Mesendoderm (in vitro differentiated cells): ENCODE measurements at regions not wholly inside any gene's neighbourhood (a gene's known extent, or its start where the extent isn't known, plus 50 kb on each side); places are given as distances from the start of the nearest gene placed in this dataset.

ENCODE experiments used
- DNase-seq: peaks from one replicate; pipeline ENCODE4 v3.0.0; 2013
- H2AK5ac ChIP-seq: 2 replicates; pipeline ENCODE4 v1.6.1; 2013; ENCODE audit warnings: low read length, inconsistent platforms
- H2BK120ac ChIP-seq: 2 replicates; pipeline ENCODE4 v1.6.1; 2013; ENCODE audit warnings: low read depth, mild to moderate bottlenecking, low read length, moderate library complexity, mixed read lengths
- H2BK15ac ChIP-seq: replicated peaks from 2 replicates; pipeline ENCODE4 v1.6.1; 2013; ENCODE audit warnings: low read depth, mild to moderate bottlenecking, moderate library complexity
- H2BK5ac ChIP-seq: 2 replicates; pipeline ENCODE4 v1.6.1; 2013; ENCODE audit warnings: low read length, inconsistent platforms
- H3K18ac ChIP-seq: 2 replicates; pipeline ENCODE4 v1.6.1; 2013; ENCODE audit warnings: mild to moderate bottlenecking, low read length, mixed read lengths
- H3K23ac ChIP-seq: one replicate; pipeline ENCODE4 v1.6.1; 2013; ENCODE audit warnings: low read length
- H3K27ac ChIP-seq: 2 replicates; pipeline ENCODE4 v1.5.1; 2013; ENCODE audit warnings: low read depth, mild to moderate bottlenecking, inconsistent platforms, low read length, moderate library complexity
- H3K27me3 ChIP-seq: 2 replicates; pipeline ENCODE4 v1.6.1; 2013; ENCODE audit warnings: low read length, control low read depth, mild to moderate bottlenecking, inconsistent platforms; ENCODE audit not compliant: insufficient read depth, poor library complexity
- H3K36me3 ChIP-seq: 2 replicates; pipeline ENCODE4 v1.6.1; 2013; ENCODE audit warnings: low read length, inconsistent platforms; ENCODE audit not compliant: control insufficient read depth, insufficient read depth
- H3K4ac ChIP-seq: one replicate; pipeline ENCODE4 v1.6.1; 2013; ENCODE audit warnings: low read depth, mild to moderate bottlenecking, low read length, moderate library complexity
- H3K4me1 ChIP-seq: 2 replicates; pipeline ENCODE4 v1.6.1; 2013; ENCODE audit warnings: low read depth, low read length, inconsistent platforms; ENCODE audit not compliant: control insufficient read depth
- H3K4me2 ChIP-seq: 2 replicates; pipeline ENCODE4 v1.6.1; 2013; ENCODE audit warnings: low read length
- H3K4me3 ChIP-seq: 2 replicates; pipeline ENCODE4 v1.5.1; 2013; ENCODE audit warnings: mild to moderate bottlenecking, low read length
- H3K56ac ChIP-seq: one replicate; pipeline ENCODE4 v1.6.1; 2013; ENCODE audit warnings: low read length
- H3K79me1 ChIP-seq: 2 replicates; pipeline ENCODE4 v1.6.1; 2013; ENCODE audit warnings: low read length, inconsistent platforms
- H3K79me2 ChIP-seq: 2 replicates; pipeline ENCODE4 v1.6.1; 2013; ENCODE audit warnings: mild to moderate bottlenecking, low read length; ENCODE audit not compliant: control insufficient read depth, insufficient read depth
- H3K9ac ChIP-seq: 2 replicates; pipeline ENCODE4 v1.6.1; 2013; ENCODE audit warnings: low read length, inconsistent platforms
- H4K5ac ChIP-seq: one replicate; pipeline ENCODE4 v1.6.1; 2013; ENCODE audit warnings: low read length
- H4K8ac ChIP-seq: one replicate; pipeline ENCODE4 v1.6.1; 2013; ENCODE audit warnings: low read depth, mild to moderate bottlenecking, control low read depth, low read length, moderate library complexity
- WGBS: extraction: QIAGEN DNeasy Blood & Tissue Kit; methylation state at CpG from one replicate; pipeline ENCODE4 v1.1.7; 2013; ENCODE audit warnings: low lambda C conversion rate, missing lambda C conversion rate; ENCODE audit not compliant: insufficient coverage; ENCODE audit errors: extremely low coverage; 5-methylcytosine and 5-hydroxymethylcytosine counted together

GRCh38 chr12:5254703-5255102, 177.2 kb upstream of the NTF3 start:
- H3K4ac ChIP-seq: no peak overlapping the region
- no peaks in the 10 kb centered on the region for H3K4me1 ChIP-seq
- H3K36me3 ChIP-seq: no peaks in the 10 kb centered on the region
- no peaks in the 10 kb centered on the region for H3K79me1 ChIP-seq
- no peak overlapping the region for H2BK15ac ChIP-seq
- no peak overlapping the region for H2BK5ac ChIP-seq
- no peak overlapping the region for H3K18ac ChIP-seq
- H3K27me3 ChIP-seq: no peaks in the 10 kb centered on the region
- H3K9ac ChIP-seq: no peak overlapping the region
- no peak overlapping the region for H3K56ac ChIP-seq
- no peak overlapping the region for H2AK5ac ChIP-seq
- no peak overlapping the region for H4K5ac ChIP-seq
- H4K8ac ChIP-seq: no peak overlapping the region
- no peak overlapping the region for H3K4me2 ChIP-seq
- H3K27ac ChIP-seq: no peak overlapping the region
- H3K79me2 ChIP-seq: no peaks in the 10 kb centered on the region
- no CpG with 5 or more reads among the region's 4 CpGs for WGBS
- no peak overlapping the region for H3K23ac ChIP-seq
- H3K4me3 ChIP-seq: no peak overlapping the region
- no peak overlapping the region for H2BK120ac ChIP-seq
- DNase-seq: no peak

GRCh38 chr12:5257763-5258495, 174.0 kb upstream of the NTF3 start:
- H2BK15ac ChIP-seq: no peak overlapping the region
- H2BK5ac ChIP-seq: no peak overlapping the region
- H3K4me2 ChIP-seq: no peak overlapping the region
- no peak overlapping the region for H4K8ac ChIP-seq
- H2AK5ac ChIP-seq: no peak overlapping the region
- no peaks in the 10 kb centered on the region for H3K4me1 ChIP-seq
- H3K27me3 ChIP-seq: no peaks in the 10 kb centered on the region
- H3K36me3 ChIP-seq: no peaks in the 10 kb centered on the region
- H2BK120ac ChIP-seq: no peak overlapping the region
- H4K5ac ChIP-seq: no peak overlapping the region
- H3K23ac ChIP-seq: no peak overlapping the region
- no peak overlapping the region for H3K18ac ChIP-seq
- no peaks in the 10 kb centered on the region for H3K79me2 ChIP-seq
- no peaks in the 10 kb centered on the region for H3K79me1 ChIP-seq
- H3K4ac ChIP-seq: no peak overlapping the region
- H3K4me3 ChIP-seq: no peak overlapping the region
- H3K27ac ChIP-seq: no peak overlapping the region
- no CpG with 5 or more reads among the region's 2 CpGs for WGBS
- no peak overlapping the region for H3K56ac ChIP-seq
- DNase-seq: no peak
- no peak overlapping the region for H3K9ac ChIP-seq

- no peak overlapping the region for H3K56ac ChIP-seq
- H2BK120ac ChIP-seq: no peak overlapping the region
- no peaks in the 10 kb centered on the region for H3K79me2 ChIP-seq
- no peaks in the 10 kb centered on the region for H3K36me3 ChIP-seq
- no peak overlapping the region for H2BK5ac ChIP-seq
- no peak overlapping the region for H2AK5ac ChIP-seq
- no peak overlapping the region for H4K5ac ChIP-seq
- no peak overlapping the region for H3K23ac ChIP-seq
- no peak overlapping the region for H3K18ac ChIP-seq
- H2BK15ac ChIP-seq: no peak overlapping the region
- H3K27me3 ChIP-seq: no peaks in the 10 kb centered on the region
- no peak for DNase-seq
- H3K27ac ChIP-seq: no peak overlapping the region
- no peak overlapping the region for H3K4me2 ChIP-seq
- H3K4me1 ChIP-seq: no peaks in the 10 kb centered on the region
- no peak overlapping the region for H4K8ac ChIP-seq
- H3K4ac ChIP-seq: no peak overlapping the region
- H3K9ac ChIP-seq: no peak overlapping the region
- WGBS: no CpG with 5 or more reads among the region's 3 CpGs
- H3K4me3 ChIP-seq: no peak overlapping the region
- no peaks in the 10 kb centered on the region for H3K79me1 ChIP-seq
These were observed 173.4 kb upstream of the NTF3 start for GRCh38 chr12:5258498-5258897.

GRCh38 chr12:5258926-5259325, 173.0 kb upstream of the NTF3 start:
- H3K4me2 ChIP-seq: no peak overlapping the region
- H3K27ac ChIP-seq: no peak overlapping the region
- no peak overlapping the region for H2BK15ac ChIP-seq
- H4K5ac ChIP-seq: no peak overlapping the region
- no peak overlapping the region for H2AK5ac ChIP-seq
- no peaks in the 10 kb centered on the region for H3K36me3 ChIP-seq
- H3K4me1 ChIP-seq: no peaks in the 10 kb centered on the region
- H3K23ac ChIP-seq: no peak overlapping the region
- no CpG with 5 or more reads among the region's 6 CpGs for WGBS
- H2BK5ac ChIP-seq: no peak overlapping the region
- H3K18ac ChIP-seq: no peak overlapping the region
- no peak overlapping the region for H4K8ac ChIP-seq
- no peak overlapping the region for H3K56ac ChIP-seq
- H3K79me1 ChIP-seq: no peaks in the 10 kb centered on the region
- no peak for DNase-seq
- H3K9ac ChIP-seq: no peak overlapping the region
- H3K4me3 ChIP-seq: no peak overlapping the region
- no peak overlapping the region for H2BK120ac ChIP-seq
- no peaks in the 10 kb centered on the region for H3K79me2 ChIP-seq
- no peak overlapping the region for H3K4ac ChIP-seq
- no peaks in the 10 kb centered on the region for H3K27me3 ChIP-seq

GRCh38 chr12:5259523-5259922, 172.4 kb upstream of the NTF3 start:
- Histone ChIP-seq H3K4ac (no peak overlapping the region), H2BK120ac (no peak overlapping the region), H2AK5ac (no peak overlapping the region), H4K5ac (no peak overlapping the region), H3K27me3 (no peaks in the 10 kb centered on the region), H3K9ac (no peak overlapping the region), H2BK15ac (no peak overlapping the region), H2BK5ac (no peak overlapping the region), H3K23ac (no peak overlapping the region), H3K56ac (no peak overlapping the region), H3K79me2 (no peaks in the 10 kb centered on the region), H3K27ac (no peak overlapping the region), H3K4me3 (no peak overlapping the region), H3K36me3 (no peaks in the 10 kb centered on the region), H3K79me1 (no peaks in the 10 kb centered on the region), H4K8ac (no peak overlapping the region), H3K4me1 (no peaks in the 10 kb centered on the region), H3K4me2 (no peak overlapping the region), H3K18ac (no peak overlapping the region)
- no CpG with 5 or more reads among the region's 4 CpGs for WGBS
- DNase-seq: no peak

GRCh38 chr12:5260086-5260485, 171.8 kb upstream of the NTF3 start:
- Histone ChIP-seq H2BK15ac (no peak overlapping the region), H3K4ac (no peak overlapping the region), H3K4me3 (no peak overlapping the region), H3K18ac (no peak overlapping the region), H3K36me3 (no peaks in the 10 kb centered on the region), H4K8ac (no peak overlapping the region), H3K79me2 (no peaks in the 10 kb centered on the region), H3K79me1 (no peaks in the 10 kb centered on the region), H2BK5ac (no peak overlapping the region), H3K23ac (no peak overlapping the region), H4K5ac (no peak overlapping the region), H2AK5ac (no peak overlapping the region), H3K4me1 (peaks cover 2% of the 10 kb centered on the region), H3K9ac (no peak overlapping the region), H3K4me2 (no peak overlapping the region), H3K27ac (no peak overlapping the region), H3K27me3 (no peaks in the 10 kb centered on the region), H3K56ac (no peak overlapping the region), H2BK120ac (no peak overlapping the region)
- no peak for DNase-seq
- WGBS: no CpG with 5 or more reads among the region's 3 CpGs
